ENCODE measurements at regions not wholly inside any gene's neighbourhood (a gene's known extent, or its start where the extent isn't known, plus 50 kb on each side); places are given as distances from the start of the nearest gene placed in this dataset.

DNA sequence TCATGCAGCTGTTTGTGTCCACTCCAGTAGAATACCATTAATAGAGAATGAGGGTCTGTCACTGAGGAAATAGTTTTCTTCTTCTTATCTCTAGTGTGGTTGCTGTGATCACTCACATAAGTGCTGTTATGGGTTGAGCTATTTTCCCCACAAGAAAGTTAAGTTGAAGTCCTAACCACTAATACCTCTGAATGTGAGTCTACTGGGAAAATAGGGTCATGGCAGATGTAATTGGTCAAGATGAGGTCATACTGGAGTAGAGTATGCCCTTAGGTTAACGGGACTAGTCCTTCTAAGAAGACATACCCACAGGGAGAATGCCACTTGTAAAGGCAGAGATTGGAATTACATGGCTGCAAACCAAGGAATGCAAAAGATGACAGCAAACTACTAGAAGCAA, 70.5 kb upstream of the COL24A1 start:
- H3K36me3 ChIP-seq (ENCODE audit: control insufficient read depth, insufficient read depth, low read length) = no peaks in the 10 kb centered on the region
- no peak overlapping the region for H3K27ac ChIP-seq
- no peak overlapping the region for H3K4me2 ChIP-seq (ENCODE audit: low read length)
- no peak overlapping the region for H2AFZ ChIP-seq
- TF ChIP-seq, protein P1, sequence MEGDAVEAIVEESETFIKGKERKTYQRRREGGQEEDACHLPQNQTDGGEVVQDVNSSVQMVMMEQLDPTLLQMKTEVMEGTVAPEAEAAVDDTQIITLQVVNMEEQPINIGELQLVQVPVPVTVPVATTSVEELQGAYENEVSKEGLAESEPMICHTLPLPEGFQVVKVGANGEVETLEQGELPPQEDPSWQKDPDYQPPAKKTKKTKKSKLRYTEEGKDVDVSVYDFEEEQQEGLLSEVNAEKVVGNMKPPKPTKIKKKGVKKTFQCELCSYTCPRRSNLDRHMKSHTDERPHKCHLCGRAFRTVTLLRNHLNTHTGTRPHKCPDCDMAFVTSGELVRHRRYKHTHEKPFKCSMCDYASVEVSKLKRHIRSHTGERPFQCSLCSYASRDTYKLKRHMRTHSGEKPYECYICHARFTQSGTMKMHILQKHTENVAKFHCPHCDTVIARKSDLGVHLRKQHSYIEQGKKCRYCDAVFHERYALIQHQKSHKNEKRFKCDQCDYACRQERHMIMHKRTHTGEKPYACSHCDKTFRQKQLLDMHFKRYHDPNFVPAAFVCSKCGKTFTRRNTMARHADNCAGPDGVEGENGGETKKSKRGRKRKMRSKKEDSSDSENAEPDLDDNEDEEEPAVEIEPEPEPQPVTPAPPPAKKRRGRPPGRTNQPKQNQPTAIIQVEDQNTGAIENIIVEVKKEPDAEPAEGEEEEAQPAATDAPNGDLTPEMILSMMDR (IDR thresholded peaks at IDR 0.05) = no peak
- H3K27me3 ChIP-seq (ENCODE audit: control insufficient read depth, insufficient read depth, low read length) = no peaks in the 10 kb centered on the region
- H3K4me3 ChIP-seq (ENCODE audit: low read depth, low read length) = no peak overlapping the region
- H3K9me3 ChIP-seq (ENCODE audit: control insufficient read depth, low read length) = no peaks in the 10 kb centered on the region
- H3K9ac ChIP-seq = no peak overlapping the region
- no peaks in the 10 kb centered on the region for H3K79me2 ChIP-seq
- no peaks in the 10 kb centered on the region for H3K4me1 ChIP-seq

DNA sequence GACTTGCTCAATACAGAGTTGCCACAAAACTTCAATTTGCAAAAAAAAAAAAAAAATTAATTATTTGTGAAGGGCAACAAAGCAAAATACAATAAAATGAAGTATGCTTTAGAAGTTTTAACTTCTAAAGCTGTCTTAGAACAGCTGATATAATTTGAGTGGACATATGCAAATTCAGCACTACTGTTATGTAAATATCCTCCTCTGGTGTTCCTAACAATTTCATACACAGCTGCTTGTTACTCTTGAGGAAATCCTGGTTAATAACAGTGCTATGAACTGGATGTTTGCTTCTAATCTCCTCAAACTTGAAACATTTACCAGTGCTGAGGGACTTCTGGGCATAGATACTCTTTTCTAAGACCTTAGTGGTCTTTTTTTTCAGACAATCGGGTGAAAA, 69.6 kb upstream of the COL24A1 start:
- H3K9ac ChIP-seq = no peak overlapping the region
- H3K27ac ChIP-seq = no peak overlapping the region
- no peaks in the 10 kb centered on the region for H3K36me3 ChIP-seq (ENCODE audit: control insufficient read depth, insufficient read depth, low read length)
- H3K4me2 ChIP-seq (ENCODE audit: low read length) = no peak overlapping the region
- H3K79me2 ChIP-seq = no peaks in the 10 kb centered on the region
- no peaks in the 10 kb centered on the region for H3K9me3 ChIP-seq (ENCODE audit: control insufficient read depth, low read length)
- no peak overlapping the region for H2AFZ ChIP-seq
- no peaks in the 10 kb centered on the region for H3K27me3 ChIP-seq (ENCODE audit: control insufficient read depth, insufficient read depth, low read length)
- no peak overlapping the region for H3K4me3 ChIP-seq (ENCODE audit: low read depth, low read length)
- TF ChIP-seq, protein P1 (IDR thresholded peaks at IDR 0.05) = no peak
- no peaks in the 10 kb centered on the region for H3K4me1 ChIP-seq

DNA sequence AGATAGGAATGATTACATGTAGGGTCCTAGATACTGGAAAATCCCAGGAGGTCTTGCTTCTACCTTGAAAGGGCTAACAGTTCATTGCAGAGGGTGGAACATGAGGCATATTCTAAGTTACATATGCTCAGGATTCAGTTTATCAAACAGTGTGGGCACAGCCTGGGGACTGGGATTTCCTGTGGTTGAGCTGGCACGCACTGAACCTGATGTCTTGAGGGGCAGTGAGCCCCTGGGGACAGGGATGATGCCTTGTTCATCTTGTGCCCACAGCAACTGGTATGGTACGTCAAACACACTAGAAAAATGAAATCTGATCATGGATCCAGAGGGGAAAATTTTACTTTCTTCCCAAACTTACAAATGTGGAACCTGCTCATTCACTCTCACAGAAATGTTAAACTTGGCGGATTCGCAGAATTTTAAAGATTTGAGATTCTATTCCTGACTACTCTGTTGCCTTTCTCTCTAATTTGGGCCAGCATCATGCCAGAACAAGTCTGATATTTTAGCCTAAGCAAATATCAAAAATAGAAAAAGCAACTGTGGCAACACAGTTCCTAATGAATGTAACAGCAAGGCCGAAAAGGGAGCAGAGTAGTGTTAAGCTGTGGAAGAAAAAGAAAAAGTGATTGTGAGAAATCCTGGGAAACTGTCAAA, 68.2 kb upstream of the COL24A1 start:
- Histone ChIP-seq H3K9ac (no peak overlapping the region), H3K27me3 (ENCODE audit: control insufficient read depth, insufficient read depth, low read length) (no peaks in the 10 kb centered on the region), H3K36me3 (ENCODE audit: control insufficient read depth, insufficient read depth, low read length) (no peaks in the 10 kb centered on the region), H3K4me3 (ENCODE audit: low read depth, low read length) (no peak overlapping the region), H3K4me2 (ENCODE audit: low read length) (no peak overlapping the region), H3K4me1 (no peaks in the 10 kb centered on the region), H2AFZ (no peak overlapping the region), H3K9me3 (ENCODE audit: control insufficient read depth, low read length) (no peaks in the 10 kb centered on the region), H3K79me2 (no peaks in the 10 kb centered on the region), H3K27ac (no peak overlapping the region)
- TF ChIP-seq, protein P1 (IDR thresholded peaks at IDR 0.05) = no peak

DNA sequence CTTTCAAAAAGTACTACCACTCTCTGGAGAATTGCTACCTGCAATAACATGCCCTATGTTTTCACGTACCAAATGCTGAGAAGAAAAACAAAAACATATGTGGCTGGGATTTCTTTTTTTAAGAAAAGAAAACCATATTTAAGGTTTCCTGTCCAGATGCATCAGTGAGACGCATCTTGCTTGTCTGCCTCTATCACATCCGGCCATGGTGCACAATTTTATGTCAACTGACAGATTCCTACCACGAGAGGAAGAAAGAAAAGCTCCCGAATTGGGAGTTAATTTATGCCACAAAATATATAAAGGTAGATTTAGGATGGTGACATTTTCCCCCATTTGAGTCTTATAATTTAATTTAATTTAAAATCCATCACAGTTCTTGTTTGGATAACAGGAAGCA, 62.3 kb upstream of the COL24A1 start:
- H3K9ac ChIP-seq = no peak overlapping the region
- H3K36me3 ChIP-seq (ENCODE audit: control insufficient read depth, insufficient read depth, low read length) = no peaks in the 10 kb centered on the region
- TF ChIP-seq, protein P1 (IDR thresholded peaks at IDR 0.05) = no peak

GRCh38 chr1:86214605-86215004, 58.0 kb upstream of the COL24A1 start:
- H3K4me3 ChIP-seq (ENCODE audit: low read depth, low read length) = no peak overlapping the region
- no peak overlapping the region for H2AFZ ChIP-seq
- H3K36me3 ChIP-seq (ENCODE audit: control insufficient read depth, insufficient read depth, low read length) = no peaks in the 10 kb centered on the region
- H3K4me1 ChIP-seq = no peaks in the 10 kb centered on the region
- TF ChIP-seq, protein P1 (IDR thresholded peaks at IDR 0.05) = no peak
- no peaks in the 10 kb centered on the region for H3K79me2 ChIP-seq
- H3K4me2 ChIP-seq (ENCODE audit: low read length) = no peak overlapping the region
- no peaks in the 10 kb centered on the region for H3K9me3 ChIP-seq (ENCODE audit: control insufficient read depth, low read length)
- no peaks in the 10 kb centered on the region for H3K27me3 ChIP-seq (ENCODE audit: control insufficient read depth, insufficient read depth, low read length)
- H3K9ac ChIP-seq = no peak overlapping the region
- no peak overlapping the region for H3K27ac ChIP-seq

More for the DNA sequence above, 62.3 kb upstream of the COL24A1 start:
- Histone ChIP-seq H3K27me3 (ENCODE audit: control insufficient read depth, insufficient read depth, low read length) (no peaks in the 10 kb centered on the region), H2AFZ (no peak overlapping the region), H3K9me3 (ENCODE audit: control insufficient read depth, low read length) (no peaks in the 10 kb centered on the region), H3K4me2 (ENCODE audit: low read length) (no peak overlapping the region), H3K4me3 (ENCODE audit: low read depth, low read length) (no peak overlapping the region), H3K27ac (no peak overlapping the region), H3K79me2 (no peaks in the 10 kb centered on the region), H3K4me1 (no peaks in the 10 kb centered on the region)
